ENCODE measurements at regions not wholly inside any gene's neighbourhood (a gene's known extent, or its start where the extent isn't known, plus 50 kb on each side); places are given as distances from the start of the nearest gene placed in this dataset.

DNA sequence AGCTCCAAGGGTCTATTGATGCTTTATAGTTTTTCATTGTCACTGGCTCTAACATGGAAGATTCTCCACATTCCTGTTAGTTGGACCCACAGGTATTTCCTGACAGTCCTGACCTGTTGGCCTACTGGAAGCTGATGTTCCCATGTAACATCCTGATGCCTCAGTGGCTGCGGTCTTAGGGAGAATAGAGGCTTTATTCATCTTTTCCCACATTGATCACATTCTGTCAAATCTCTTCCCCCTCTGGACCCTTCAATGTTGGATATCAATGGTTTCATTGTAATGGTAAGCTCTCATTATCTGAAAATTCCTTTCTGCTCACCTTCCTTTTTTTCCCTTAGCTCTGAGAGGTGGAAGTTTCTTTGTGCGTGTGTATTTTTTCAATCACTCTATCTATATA is 280.9 kb upstream of the TBX3 start:
- Mint-ChIP-seq H3K9me3 (ENCODE audit: unreplicated experiment) (peaks cover 7% of the 10 kb centered on the region), H3K27ac (ENCODE audit: low read depth, unreplicated experiment) (no peak overlapping the region), H3K36me3 (ENCODE audit: insufficient read depth, unreplicated experiment) (peaks cover 6% of the 10 kb centered on the region), H3K4me1 (ENCODE audit: insufficient read depth, unreplicated experiment) (no peaks in the 10 kb centered on the region), H3K4me3 (ENCODE audit: unreplicated experiment) (no peak overlapping the region), H3K27me3 (ENCODE audit: insufficient read depth, unreplicated experiment) (no peaks in the 10 kb centered on the region)
- TF ChIP-seq, protein P1, sequence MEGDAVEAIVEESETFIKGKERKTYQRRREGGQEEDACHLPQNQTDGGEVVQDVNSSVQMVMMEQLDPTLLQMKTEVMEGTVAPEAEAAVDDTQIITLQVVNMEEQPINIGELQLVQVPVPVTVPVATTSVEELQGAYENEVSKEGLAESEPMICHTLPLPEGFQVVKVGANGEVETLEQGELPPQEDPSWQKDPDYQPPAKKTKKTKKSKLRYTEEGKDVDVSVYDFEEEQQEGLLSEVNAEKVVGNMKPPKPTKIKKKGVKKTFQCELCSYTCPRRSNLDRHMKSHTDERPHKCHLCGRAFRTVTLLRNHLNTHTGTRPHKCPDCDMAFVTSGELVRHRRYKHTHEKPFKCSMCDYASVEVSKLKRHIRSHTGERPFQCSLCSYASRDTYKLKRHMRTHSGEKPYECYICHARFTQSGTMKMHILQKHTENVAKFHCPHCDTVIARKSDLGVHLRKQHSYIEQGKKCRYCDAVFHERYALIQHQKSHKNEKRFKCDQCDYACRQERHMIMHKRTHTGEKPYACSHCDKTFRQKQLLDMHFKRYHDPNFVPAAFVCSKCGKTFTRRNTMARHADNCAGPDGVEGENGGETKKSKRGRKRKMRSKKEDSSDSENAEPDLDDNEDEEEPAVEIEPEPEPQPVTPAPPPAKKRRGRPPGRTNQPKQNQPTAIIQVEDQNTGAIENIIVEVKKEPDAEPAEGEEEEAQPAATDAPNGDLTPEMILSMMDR (IDR thresholded peaks at IDR 0.05; ENCODE audit: unreplicated experiment), result no peak
- ChIA-PET POLR2A (no interaction called here), CTCF (interaction anchor here (0.6 to 1.2 kb wide), 2 partner anchors 11 to 281 kb away, joined by 3 to 4 read pairs; partner anchors contain the start of gene TBX3)
- no TSS peak for BruUV-seq (replicated peaks)
- intact Hi-C loops (cut with micrococcal nuclease), result no loop called here
- no peak for DNase-seq (ENCODE audit: unreplicated experiment)

DNA sequence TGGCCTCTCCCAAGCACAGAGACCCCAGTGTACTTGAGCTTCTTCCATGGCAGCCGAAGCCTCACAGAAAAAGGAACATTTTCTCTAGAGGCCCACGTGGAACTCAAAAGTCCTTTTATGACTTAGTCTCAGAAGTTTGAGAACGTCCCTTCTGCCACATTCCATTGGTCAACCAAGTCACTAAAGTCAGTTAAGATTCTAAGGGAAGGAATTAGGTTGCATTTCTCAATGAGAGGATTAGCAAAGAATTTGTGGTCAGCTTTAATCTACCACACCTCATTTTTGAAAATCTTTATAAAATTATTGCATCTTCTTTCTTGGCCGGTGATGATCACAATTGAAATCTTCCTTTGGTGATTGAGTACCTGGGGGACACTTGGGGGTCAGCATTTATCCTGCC is 279.9 kb upstream of the TBX3 start:
- no peak for DNase-seq (ENCODE audit: unreplicated experiment)
- CTCF ChIA-PET, result no interaction called here

DNA sequence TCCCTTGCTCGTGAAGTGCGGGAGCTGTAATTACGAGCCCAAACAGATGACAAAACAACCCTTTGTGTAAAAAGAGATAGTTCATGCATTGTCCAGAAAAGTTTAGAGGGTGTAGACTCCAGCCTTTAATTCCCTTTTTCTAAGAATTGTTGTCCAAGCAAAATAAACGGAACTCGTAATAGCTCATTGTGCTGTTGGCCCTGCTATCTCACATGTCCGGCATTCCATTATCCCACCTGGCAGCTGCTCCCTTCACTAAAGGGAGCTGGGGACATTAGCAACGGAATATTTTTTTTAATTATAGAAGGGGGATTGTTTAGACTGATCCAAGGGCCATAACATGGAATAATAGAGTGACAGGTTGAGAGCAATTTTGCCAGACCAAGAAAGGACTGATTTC is 277.5 kb upstream of the TBX3 start:
- H3K36me3 Mint-ChIP-seq (ENCODE audit: insufficient read depth, unreplicated experiment), result peaks cover 6% of the 10 kb centered on the region
- H3K4me3 Mint-ChIP-seq (ENCODE audit: unreplicated experiment), result no peak overlapping the region
- TF ChIP-seq, protein P1 (IDR thresholded peaks at IDR 0.05; ENCODE audit: unreplicated experiment), result no peak
- peaks cover 7% of the 10 kb centered on the region for H3K9me3 Mint-ChIP-seq (ENCODE audit: unreplicated experiment)
- no peaks in the 10 kb centered on the region for H3K4me1 Mint-ChIP-seq (ENCODE audit: insufficient read depth, unreplicated experiment)
- H3K27ac Mint-ChIP-seq (ENCODE audit: low read depth, unreplicated experiment), result no peak overlapping the region
- ChIA-PET CTCF (no interaction called here), POLR2A (no interaction called here)
- intact Hi-C loops (cut with micrococcal nuclease), result no loop called here
- no peaks in the 10 kb centered on the region for H3K27me3 Mint-ChIP-seq (ENCODE audit: insufficient read depth, unreplicated experiment)
- DNase-seq (ENCODE audit: unreplicated experiment), result no peak
- no TSS peak for BruUV-seq (replicated peaks)

More for the DNA sequence above, 279.9 kb upstream of the TBX3 start:
- Mint-ChIP-seq H3K27me3 (ENCODE audit: insufficient read depth, unreplicated experiment) (no peaks in the 10 kb centered on the region), H3K4me1 (ENCODE audit: insufficient read depth, unreplicated experiment) (no peaks in the 10 kb centered on the region), H3K36me3 (ENCODE audit: insufficient read depth, unreplicated experiment) (peaks cover 6% of the 10 kb centered on the region), H3K9me3 (ENCODE audit: unreplicated experiment) (peaks cover 7% of the 10 kb centered on the region), H3K27ac (ENCODE audit: low read depth, unreplicated experiment) (no peak overlapping the region), H3K4me3 (ENCODE audit: unreplicated experiment) (no peak overlapping the region)
- POLR2A ChIA-PET, result interaction anchor here (1.2 kb wide), 1 partner anchor 17 kb away, joined by 4 read pairs; no protein-coding TSS in a partner anchor
- TF ChIP-seq, protein P1 (IDR thresholded peaks at IDR 0.05; ENCODE audit: unreplicated experiment), result no peak
- intact Hi-C loops (cut with micrococcal nuclease), result no loop called here
- BruUV-seq (replicated peaks), result no TSS peak

DNA sequence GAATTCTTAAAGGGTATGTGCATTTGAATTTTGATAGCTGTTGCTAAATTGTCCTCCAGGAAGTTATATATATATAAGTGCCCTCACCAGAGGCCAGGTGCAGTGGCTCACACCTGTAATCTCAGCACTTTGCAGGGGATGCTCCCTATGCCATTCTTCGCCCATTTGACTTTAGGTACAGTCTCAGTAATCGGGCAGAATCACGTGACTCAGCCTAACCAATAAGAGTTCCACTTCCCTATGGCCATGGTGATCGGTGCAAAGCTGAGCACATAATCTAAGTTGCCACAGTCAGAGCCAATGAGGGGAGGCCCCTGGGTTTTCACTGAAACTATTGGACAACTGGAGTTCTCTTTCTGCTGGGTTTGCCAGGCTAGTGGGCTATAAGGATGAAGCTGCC is 274.6 kb upstream of the TBX3 start:
- Mint-ChIP-seq H3K27ac (ENCODE audit: low read depth, unreplicated experiment) (no peak overlapping the region), H3K27me3 (ENCODE audit: insufficient read depth, unreplicated experiment) (no peaks in the 10 kb centered on the region), H3K36me3 (ENCODE audit: insufficient read depth, unreplicated experiment) (peaks cover 6% of the 10 kb centered on the region), H3K4me3 (ENCODE audit: unreplicated experiment) (no peak overlapping the region), H3K4me1 (ENCODE audit: insufficient read depth, unreplicated experiment) (no peaks in the 10 kb centered on the region), H3K9me3 (ENCODE audit: unreplicated experiment) (peaks cover 7% of the 10 kb centered on the region)
- no TSS peak for BruUV-seq (replicated peaks)
- CTCF ChIA-PET, result no interaction called here
- POLR2A ChIA-PET, result interaction anchor here (0.6 to 1.1 kb wide), 2 partner anchors 9 to 287 kb away, joined by 4 read pairs; no protein-coding TSS in a partner anchor
- DNase-seq (ENCODE audit: unreplicated experiment), result no peak
- TF ChIP-seq, protein P1 (IDR thresholded peaks at IDR 0.05; ENCODE audit: unreplicated experiment), result no peak
- intact Hi-C loops (cut with micrococcal nuclease), result no loop called here
